ENCODE measurements at regions not wholly inside any gene's neighbourhood (a gene's known extent, or its start where the extent isn't known, plus 50 kb on each side); places are given as distances from the start of the nearest gene placed in this dataset.
"Not testable (repeated sequence)": the region's sequence is repeated elsewhere in the genome, so short reads cannot be mapped to it uniquely, and the experiment has no call there.

DNA sequence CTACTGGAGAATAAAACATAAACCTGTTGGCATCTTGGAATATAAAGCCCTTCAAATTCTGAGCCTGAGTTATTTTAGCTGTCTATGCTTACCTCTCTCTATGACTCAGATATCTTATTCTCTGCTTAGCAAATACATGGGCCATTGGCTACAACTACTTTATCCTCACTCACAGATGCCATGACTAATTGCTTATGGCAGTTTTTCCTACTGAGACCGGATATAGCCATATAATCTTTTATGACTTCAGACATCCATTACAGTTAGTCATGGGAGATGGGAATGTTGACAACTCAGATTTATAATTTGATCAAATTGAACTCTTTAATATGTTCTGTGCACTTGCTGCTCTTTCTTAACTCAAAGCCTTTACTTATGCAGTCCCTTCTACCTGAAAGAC is 502.4 kb upstream of the ATP2B1 start:
- H3K27ac Mint-ChIP-seq: no peak overlapping the region
- no peaks in the 10 kb centered on the region for H3K4me1 Mint-ChIP-seq
- peaks cover 10% of the 10 kb centered on the region for H3K9me3 Mint-ChIP-seq
- H3K36me3 Mint-ChIP-seq: no peaks in the 10 kb centered on the region
- no peaks in the 10 kb centered on the region for H3K27me3 Mint-ChIP-seq
- POLR2A ChIA-PET: no interaction called here
- DNase-seq (no peak), ATAC-seq (ENCODE audit: low read depth) (no peak)
- H3K4me3 Mint-ChIP-seq: no peak overlapping the region

GRCh38 chr12:90209029-90209428 is 500.4 kb upstream of the ATP2B1 start:
- no peak overlapping the region for H3K27ac Mint-ChIP-seq
- peaks cover 10% of the 10 kb centered on the region for H3K9me3 Mint-ChIP-seq
- H3K36me3 Mint-ChIP-seq: no peaks in the 10 kb centered on the region
- DNase-seq: no peak
- no peaks in the 10 kb centered on the region for H3K27me3 Mint-ChIP-seq
- POLR2A ChIA-PET: no interaction called here
- ATAC-seq (ENCODE audit: low read depth): no peak
- no peak overlapping the region for H3K4me3 Mint-ChIP-seq
- H3K4me1 Mint-ChIP-seq: no peaks in the 10 kb centered on the region

- H3K9me3 Mint-ChIP-seq; H3K27ac Mint-ChIP-seq; DNase-seq; H3K4me1 Mint-ChIP-seq; POLR2A ChIA-PET; H3K27me3 Mint-ChIP-seq; ATAC-seq (ENCODE audit: low read depth); H3K36me3 Mint-ChIP-seq; H3K4me3 Mint-ChIP-seq: not testable (repeated sequence)
Measured at GRCh38 chr12:90208379-90208778, 499.7 kb upstream of the ATP2B1 start.

DNA sequence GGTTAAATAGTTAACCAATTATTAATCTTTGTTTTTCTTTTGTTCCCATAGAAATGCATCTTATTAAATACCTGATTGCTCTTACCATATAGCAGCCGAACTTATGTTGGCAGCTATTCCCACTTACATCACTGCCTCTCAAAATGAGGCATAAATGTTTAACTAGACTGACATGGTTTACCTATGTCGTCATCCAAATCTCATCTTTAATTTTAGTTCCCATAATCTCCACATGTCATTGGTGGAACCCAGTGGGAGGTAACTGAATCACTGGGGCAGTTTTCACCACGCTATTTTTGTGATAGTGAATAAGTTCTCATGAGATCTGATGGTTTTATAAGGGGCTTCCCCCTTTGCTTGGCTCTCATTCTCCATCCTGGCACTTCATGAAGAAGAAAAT is 499.2 kb upstream of the ATP2B1 start:
- Mint-ChIP-seq H3K4me3 (no peak overlapping the region), H3K4me1 (no peaks in the 10 kb centered on the region), H3K36me3 (no peaks in the 10 kb centered on the region), H3K27ac (no peak overlapping the region), H3K9me3 (peaks cover 10% of the 10 kb centered on the region), H3K27me3 (no peaks in the 10 kb centered on the region)
- ATAC-seq (ENCODE audit: low read depth) (no peak), DNase-seq (no peak)
- POLR2A ChIA-PET: no interaction called here

GRCh38 chr12:90205165-90205564 is 496.5 kb upstream of the ATP2B1 start:
- POLR2A ChIA-PET: no interaction called here
- H3K27me3 Mint-ChIP-seq: no peaks in the 10 kb centered on the region
- no peak overlapping the region for H3K27ac Mint-ChIP-seq
- H3K4me1 Mint-ChIP-seq: no peaks in the 10 kb centered on the region
- no peak overlapping the region for H3K4me3 Mint-ChIP-seq
- DNase-seq: no peak
- no peaks in the 10 kb centered on the region for H3K36me3 Mint-ChIP-seq
- no peak for ATAC-seq (ENCODE audit: low read depth)
- H3K9me3 Mint-ChIP-seq: peaks cover 11% of the 10 kb centered on the region

GRCh38 chr12:90203556-90203955 is 494.9 kb upstream of the ATP2B1 start:
- H3K36me3 Mint-ChIP-seq: no peaks in the 10 kb centered on the region
- H3K27ac Mint-ChIP-seq: no peak overlapping the region
- peaks cover 7% of the 10 kb centered on the region for H3K9me3 Mint-ChIP-seq
- no peak overlapping the region for H3K4me3 Mint-ChIP-seq
- peaks cover 1% of the 10 kb centered on the region for H3K4me1 Mint-ChIP-seq
- no peak for ATAC-seq (ENCODE audit: low read depth)
- no peaks in the 10 kb centered on the region for H3K27me3 Mint-ChIP-seq
- no peak for DNase-seq
- POLR2A ChIA-PET: no interaction called here

GRCh38 chr12:90199006-90199405 is 490.4 kb upstream of the ATP2B1 start:
- ATAC-seq (ENCODE audit: low read depth): no peak
- POLR2A ChIA-PET: no interaction called here
- no peaks in the 10 kb centered on the region for H3K36me3 Mint-ChIP-seq
- peaks cover 2% of the 10 kb centered on the region for H3K27me3 Mint-ChIP-seq
- no peak overlapping the region for H3K27ac Mint-ChIP-seq
- no peak for DNase-seq
- no peak overlapping the region for H3K4me3 Mint-ChIP-seq
- peaks cover 1% of the 10 kb centered on the region for H3K4me1 Mint-ChIP-seq
- peaks cover 2% of the 10 kb centered on the region for H3K9me3 Mint-ChIP-seq

GRCh38 chr12:90193500-90193899 is 484.9 kb upstream of the ATP2B1 start:
- peaks cover 6% of the 10 kb centered on the region for H3K27me3 Mint-ChIP-seq

DNA sequence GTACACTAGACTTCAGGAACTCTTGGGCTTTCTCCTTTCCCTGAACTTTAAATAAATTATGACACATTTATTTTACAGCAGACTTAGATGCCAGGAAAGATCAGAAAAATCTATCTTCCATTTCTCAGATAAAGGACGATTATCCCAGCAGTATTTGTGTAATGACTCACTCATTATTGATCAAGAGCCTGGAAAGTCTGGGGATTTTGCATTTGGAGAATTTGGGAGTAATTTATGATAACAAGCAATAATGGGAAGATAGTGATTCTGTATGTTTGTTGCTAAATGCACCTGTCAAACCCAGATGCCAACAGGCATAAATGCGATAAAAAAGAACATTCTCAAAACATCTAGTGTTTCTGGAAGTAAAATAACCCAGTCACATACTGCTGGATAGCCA is 480.2 kb upstream of the ATP2B1 start:
- H3K36me3 Mint-ChIP-seq: no peaks in the 10 kb centered on the region
- H3K4me3 Mint-ChIP-seq: no peak overlapping the region
- H3K27me3 Mint-ChIP-seq: peaks cover 4% of the 10 kb centered on the region
- no peaks in the 10 kb centered on the region for H3K4me1 Mint-ChIP-seq
- H3K9me3 Mint-ChIP-seq: peaks cover 4% of the 10 kb centered on the region
- DNase-seq: no peak
- POLR2A ChIA-PET: no interaction called here
- ATAC-seq (ENCODE audit: low read depth): no peak
- H3K27ac Mint-ChIP-seq: no peak overlapping the region

More at GRCh38 chr12:90193500-90193899, 484.9 kb upstream of the ATP2B1 start:
- H3K27ac Mint-ChIP-seq: no peak overlapping the region
- H3K4me3 Mint-ChIP-seq: no peak overlapping the region
- H3K36me3 Mint-ChIP-seq: no peaks in the 10 kb centered on the region
- POLR2A ChIA-PET: no interaction called here
- no peak for ATAC-seq (ENCODE audit: low read depth)
- no peak for DNase-seq
- peaks cover 2% of the 10 kb centered on the region for H3K9me3 Mint-ChIP-seq
- no peaks in the 10 kb centered on the region for H3K4me1 Mint-ChIP-seq

DNA sequence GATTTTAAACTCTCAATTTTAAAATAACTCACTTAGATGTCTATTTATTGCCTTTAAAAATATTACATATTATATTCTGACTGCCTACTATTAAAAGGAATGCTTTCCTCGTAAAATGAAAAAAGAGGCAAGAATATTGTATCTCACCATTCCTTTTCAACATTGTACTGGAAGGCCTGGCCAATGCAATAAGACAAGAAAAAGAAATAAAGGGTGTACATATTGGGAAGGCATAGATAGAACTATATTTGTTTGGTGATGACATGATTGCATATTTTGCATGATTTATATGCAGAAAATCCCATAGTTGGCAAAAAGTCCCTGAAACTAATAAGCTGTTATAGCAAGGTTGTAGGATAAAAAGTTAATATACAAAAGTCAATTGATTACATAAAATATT is 474.6 kb upstream of the ATP2B1 start:
- no peak for ATAC-seq (ENCODE audit: low read depth)
- no peaks in the 10 kb centered on the region for H3K27me3 Mint-ChIP-seq
- H3K4me1 Mint-ChIP-seq: no peaks in the 10 kb centered on the region
- H3K9me3 Mint-ChIP-seq: peaks cover 2% of the 10 kb centered on the region
- H3K4me3 Mint-ChIP-seq: no peak overlapping the region
- H3K36me3 Mint-ChIP-seq: no peaks in the 10 kb centered on the region
- no peak for DNase-seq
- POLR2A ChIA-PET: no interaction called here
- H3K27ac Mint-ChIP-seq: no peak overlapping the region

DNA sequence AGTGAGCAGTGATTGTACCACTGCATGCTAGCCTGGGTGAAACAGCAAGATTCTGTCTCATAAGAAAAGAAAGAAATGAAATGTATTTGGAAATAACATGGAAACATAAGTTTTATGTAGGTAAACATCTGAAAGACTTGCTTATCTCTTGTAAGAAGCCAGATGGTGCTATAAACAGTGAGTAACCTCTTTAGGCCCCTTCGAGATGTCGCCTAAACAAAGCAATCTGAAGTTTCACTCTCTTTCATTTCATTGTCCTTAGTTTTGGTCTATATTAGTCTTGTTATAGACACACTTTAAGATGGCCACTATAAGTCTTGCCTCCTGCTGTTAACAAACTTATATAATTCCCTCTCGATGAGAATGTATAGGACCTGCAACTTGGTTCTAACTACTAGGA is 472.6 kb upstream of the ATP2B1 start:
- Mint-ChIP-seq H3K4me1 (no peaks in the 10 kb centered on the region), H3K36me3 (no peaks in the 10 kb centered on the region), H3K9me3 (peaks cover 2% of the 10 kb centered on the region), H3K27me3 (no peaks in the 10 kb centered on the region), H3K27ac (no peak overlapping the region), H3K4me3 (no peak overlapping the region)
- POLR2A ChIA-PET: no interaction called here
- ATAC-seq (ENCODE audit: low read depth) (no peak), DNase-seq (no peak)

DNA sequence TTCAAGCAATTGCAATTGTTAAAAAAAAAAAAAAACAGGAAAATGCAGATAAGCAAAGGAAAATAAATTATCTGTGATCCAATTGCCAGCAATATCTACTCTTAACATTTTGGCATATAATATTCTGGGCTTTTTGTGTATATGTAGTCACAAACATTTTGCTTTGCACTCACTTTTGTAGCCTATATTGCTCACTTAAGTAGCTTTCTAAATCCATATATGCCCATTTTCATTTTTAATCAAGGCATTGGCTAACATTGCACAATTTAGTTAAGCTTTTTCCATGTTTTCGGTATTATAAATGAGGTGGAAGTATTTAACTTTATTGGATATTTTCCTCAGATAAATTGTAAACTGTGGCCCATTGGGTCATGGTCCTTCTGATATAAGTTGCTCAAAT is 466.3 kb upstream of the ATP2B1 start:
- peaks cover 9% of the 10 kb centered on the region for H3K27me3 Mint-ChIP-seq
- H3K4me3 Mint-ChIP-seq: no peak overlapping the region
- ATAC-seq (ENCODE audit: low read depth) (no peak), DNase-seq (no peak)
- no peaks in the 10 kb centered on the region for H3K9me3 Mint-ChIP-seq
- POLR2A ChIA-PET: no interaction called here
- peaks cover 1% of the 10 kb centered on the region for H3K4me1 Mint-ChIP-seq
- H3K27ac Mint-ChIP-seq: no peak overlapping the region
- no peaks in the 10 kb centered on the region for H3K36me3 Mint-ChIP-seq

DNA sequence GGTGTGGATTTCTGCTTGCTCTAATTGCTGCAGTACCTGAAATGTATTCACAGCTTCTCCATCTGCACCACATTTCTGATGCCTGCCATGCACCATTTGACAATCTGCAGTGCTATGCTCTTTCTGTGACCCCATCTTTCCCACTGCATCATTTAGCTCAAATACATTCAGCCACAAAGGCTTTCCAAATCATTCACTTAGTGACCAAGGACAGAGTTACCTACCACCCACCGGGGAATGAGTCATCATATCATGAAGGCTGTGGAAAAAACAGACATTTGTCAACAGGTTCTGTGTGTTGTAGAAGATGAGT is 465.5 kb upstream of the ATP2B1 start:
- Mint-ChIP-seq H3K4me1 (peaks cover 1% of the 10 kb centered on the region), H3K9me3 (no peaks in the 10 kb centered on the region), H3K36me3 (no peaks in the 10 kb centered on the region), H3K27ac (no peak overlapping the region), H3K27me3 (peaks cover 9% of the 10 kb centered on the region), H3K4me3 (no peak overlapping the region)
- POLR2A ChIA-PET: no interaction called here
- ATAC-seq (ENCODE audit: low read depth) (no peak), DNase-seq (no peak)

DNA sequence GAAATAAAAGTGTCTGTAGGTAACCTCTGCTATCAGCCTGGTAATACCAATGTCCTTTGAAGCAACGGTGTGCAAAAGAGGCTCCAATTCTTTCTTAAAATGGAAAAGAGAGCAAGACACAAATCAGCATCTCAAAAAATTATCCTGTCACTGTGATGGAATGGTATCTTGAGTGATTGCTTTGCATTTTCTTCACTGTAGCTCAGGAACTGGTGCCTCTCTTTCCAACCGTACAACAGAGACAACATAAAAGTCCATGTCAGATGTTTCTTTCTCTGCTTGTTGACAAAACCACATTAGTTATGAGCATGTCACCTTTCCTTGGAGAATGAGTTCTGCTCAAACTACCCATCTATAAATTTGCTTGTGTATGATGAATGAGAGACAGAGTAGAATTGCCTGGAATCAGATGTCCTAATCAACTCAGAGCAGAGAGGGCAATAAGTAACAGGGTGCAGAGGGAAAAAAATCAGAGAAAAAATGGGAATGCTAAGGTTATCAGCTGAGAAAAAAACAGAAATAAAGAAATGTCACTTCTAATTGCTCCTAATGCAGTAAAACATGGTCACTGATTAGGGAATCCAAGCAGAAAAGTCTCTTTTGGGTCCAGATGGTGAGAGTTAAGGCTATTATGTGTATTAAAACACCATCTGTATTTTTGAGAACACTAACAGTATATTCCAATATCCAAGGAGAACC is 465.0 kb upstream of the ATP2B1 start:
- no peak for DNase-seq
- Mint-ChIP-seq H3K36me3 (no peaks in the 10 kb centered on the region), H3K27ac (no peak overlapping the region), H3K4me1 (peaks cover 1% of the 10 kb centered on the region), H3K27me3 (peaks cover 9% of the 10 kb centered on the region), H3K4me3 (no peak overlapping the region), H3K9me3 (no peaks in the 10 kb centered on the region)
- POLR2A ChIA-PET: no interaction called here
- ATAC-seq (ENCODE audit: low read depth): no peak

GRCh38 chr12:90172524-90172923 is 463.9 kb upstream of the ATP2B1 start:
- Mint-ChIP-seq H3K27ac (no peak overlapping the region), H3K4me3 (no peak overlapping the region), H3K27me3 (peaks cover 9% of the 10 kb centered on the region), H3K9me3 (no peaks in the 10 kb centered on the region), H3K4me1 (peaks cover 1% of the 10 kb centered on the region), H3K36me3 (no peaks in the 10 kb centered on the region)
- POLR2A ChIA-PET: no interaction called here
- no peak for DNase-seq
- ATAC-seq (ENCODE audit: low read depth): no peak
